Stomach (tissue), 8 donors: ENCODE measurements at regions not wholly inside any gene's neighbourhood (a gene's known extent, or its start where the extent isn't known, plus 50 kb on each side); places are given as distances from the start of the nearest gene placed in this dataset.

Source experiments
- DNase-seq, 2 donors: peaks; one replicate each; pipeline versions ENCODE4 v3.0.0 to v3.0.0-alpha.2; 2013 to 2019
- H3K27ac ChIP-seq, 5 donors: fragments of 200-600 bp in 4 of 5; sonication (generic) in 4 of 5; one replicate each; pipeline ENCODE4 v1.5.1; 2013 to 2019; ENCODE audit warnings: mild to moderate bottlenecking in 1 of 5, moderate library complexity in 1 of 5
- H3K27me3 ChIP-seq, 3 donors: fragments of 200-600 bp; sonication (generic); one replicate each; pipeline ENCODE4 v1.5.1; 2017 to 2019; ENCODE audit warnings: mixed run types in 1 of 3
- H3K36me3 ChIP-seq, 4 donors: fragments of 200-600 bp; sonication (generic); 1 replicate in 3 of 4; 2 replicates in 1 of 4; pipeline ENCODE4 v1.5.1; 2016 to 2019
- H3K4me1 ChIP-seq, 4 donors: fragments of 200-600 bp; sonication (generic); one replicate each; pipeline ENCODE4 v1.5.1; 2016 to 2019
- H3K4me3 ChIP-seq, 4 donors: fragments of 200-600 bp; sonication (generic) in 3 of 4; one replicate each; pipeline ENCODE4 v1.5.1; 2016 to 2019; ENCODE audit warnings: mild to moderate bottlenecking in 1 of 4
- H3K9me3 ChIP-seq, 4 donors: fragments of 200-600 bp; sonication (generic); one replicate each; pipeline ENCODE4 v1.5.1; 2016 to 2019
- CTCF ChIP-seq, 7 experiments: fragments of 450-650 bp in 4 of 7; fragments of 200-600 bp in 3 of 7; sonication (generic) in 3 of 7; IDR thresholded peaks; one replicate each; pipeline ENCODE4 v1.5.1; 2016 to 2019; ENCODE audit warnings: antibody characterized with exemption in 7 of 7, control low read depth in 2 of 7, mild to moderate bottlenecking in 1 of 7
- EP300 ChIP-seq: sonication (generic); formaldehyde crosslinking; IDR thresholded peaks from one replicate; pipeline ENCODE4 v1.6.1; 2017; ENCODE audit warnings: antibody characterized with exemption
- POLR2A ChIP-seq, 4 donors: fragments of 450-650 bp; IDR thresholded peaks; one replicate each; pipeline ENCODE4 v1.6.1; 2016; ENCODE audit warnings: antibody characterized with exemption in 4 of 4, control low read depth in 2 of 4, mild to moderate bottlenecking in 1 of 4, moderate library complexity in 1 of 4
- POLR2AphosphoS5 ChIP-seq, 3 donors: sonication (generic); formaldehyde crosslinking; IDR thresholded peaks; one replicate each; pipeline ENCODE4 v1.6.1; 2016; ENCODE audit warnings: antibody characterized with exemption in 3 of 3
- WGBS, 5 donors: extraction: QIAGEN DNeasy Blood & Tissue Kit in 3 of 5; methylation state at CpG; one replicate each; pipeline versions ENCODE4 v1.1.5 to v1.1.7; 2013 to 2018; 5-methylcytosine and 5-hydroxymethylcytosine counted together
- intact Hi-C: fragments of 100-400 bp; cut with DNase I; formaldehyde crosslinking; loops from one replicate; pipeline ENCODE4 v1.15.1; 2023; ENCODE audit warnings: low total_unique reads
- donor health status: healthy with polysubstance abuse.
- donor health status: Bipolar disorder and iron deficiency.
- donor health status: healthy.

- no peaks in the 10 kb centered on the region for H3K27me3 ChIP-seq
- H3K36me3 ChIP-seq, result no peaks in the 10 kb centered on the region
- H3K4me1 ChIP-seq, result no peaks in the 10 kb centered on the region
- no peak for TF ChIP-seq POLR2AphosphoS5 (IDR thresholded peaks at IDR 0.05)
- no peak for TF ChIP-seq EP300
- TF ChIP-seq POLR2A (IDR thresholded peaks at IDR 0.05), result no peak
- TF ChIP-seq CTCF (IDR thresholded peaks at IDR 0.05), result no peak
- intact Hi-C loops, result no loop called here
- WGBS, 5 donors, result 76 to 93% (median 82%) methylated on average over 1 of the region's 1 CpG
- H3K9me3 ChIP-seq, result peaks cover 0 to 4% (median 0%) of the 10 kb centered on the region in 4 donors
- H3K27ac ChIP-seq, result no peak overlapping the region
- no peak overlapping the region for H3K4me3 ChIP-seq
- DNase-seq, result no peak
Observed at GRCh38 chr12:19901841-19902240, 462.5 kb downstream of the AEBP2 start.

GRCh38 chr12:19904819-19905218, 463.5 kb upstream of the PDE3A start:
- Histone ChIP-seq H3K36me3 (no peaks in the 10 kb centered on the region), H3K4me1 (peaks cover 0 to 14% (median 0%) of the 10 kb centered on the region in 4 donors), H3K4me3 (no peak overlapping the region), H3K27ac (no peak overlapping the region), H3K9me3 (no peaks in the 10 kb centered on the region), H3K27me3 (no peaks in the 10 kb centered on the region)
- WGBS, 5 donors, result 22 to 39% (median 28%) methylated on average over 1 of the region's 1 CpG
- TF ChIP-seq CTCF (IDR thresholded peaks at IDR 0.05) (no peak), POLR2AphosphoS5 (IDR thresholded peaks at IDR 0.05) (no peak), EP300 (no peak), POLR2A (IDR thresholded peaks at IDR 0.05) (no peak)
- no peak for DNase-seq
- intact Hi-C loops, result no loop called here

GRCh38 chr12:19908830-19909229, 459.5 kb upstream of the PDE3A start:
- H3K9me3 ChIP-seq, result no peaks in the 10 kb centered on the region

GRCh38 chr12:19909418-19909817, 458.9 kb upstream of the PDE3A start:
- no peak overlapping the region for H3K4me3 ChIP-seq
- intact Hi-C loops, result no loop called here
- no peaks in the 10 kb centered on the region for H3K9me3 ChIP-seq
- TF ChIP-seq CTCF (IDR thresholded peaks at IDR 0.05) (no peak), POLR2AphosphoS5 (IDR thresholded peaks at IDR 0.05) (no peak), EP300 (no peak), POLR2A (IDR thresholded peaks at IDR 0.05) (no peak)
- no peak overlapping the region for H3K27ac ChIP-seq
- H3K4me1 ChIP-seq, result peaks cover 0 to 14% (median 0%) of the 10 kb centered on the region in 4 donors
- no peak for DNase-seq
- no peaks in the 10 kb centered on the region for H3K36me3 ChIP-seq
- no peaks in the 10 kb centered on the region for H3K27me3 ChIP-seq
- WGBS, 5 donors, result 39 to 45% (median 42%) methylated on average over 2 of the region's 2 CpGs

More at GRCh38 chr12:19908830-19909229, 459.5 kb upstream of the PDE3A start:
- Histone ChIP-seq H3K36me3 (no peaks in the 10 kb centered on the region), H3K4me3 (no peak overlapping the region), H3K4me1 (peaks cover 0 to 14% (median 0%) of the 10 kb centered on the region in 4 donors), H3K27me3 (no peaks in the 10 kb centered on the region), H3K27ac (no peak overlapping the region)
- no peak for DNase-seq
- intact Hi-C loops, result no loop called here
- WGBS, 5 donors, result 29 to 41% (median 36%) methylated on average over 3 of the region's 3 CpGs
- TF ChIP-seq POLR2A (IDR thresholded peaks at IDR 0.05) (no peak), POLR2AphosphoS5 (IDR thresholded peaks at IDR 0.05) (no peak), EP300 (no peak), CTCF (IDR thresholded peaks at IDR 0.05) (no peak)
